HT-29 (cell line): ENCODE measurements at regions not wholly inside any gene's neighbourhood (a gene's known extent, or its start where the extent isn't known, plus 50 kb on each side); places are given as distances from the start of the nearest gene placed in this dataset.

ENCODE experiments used
- DNase-seq: peaks from one replicate; pipeline ENCODE4 v3.0.0-alpha.2; 2015; ENCODE audit warnings: low spot score

DNA sequence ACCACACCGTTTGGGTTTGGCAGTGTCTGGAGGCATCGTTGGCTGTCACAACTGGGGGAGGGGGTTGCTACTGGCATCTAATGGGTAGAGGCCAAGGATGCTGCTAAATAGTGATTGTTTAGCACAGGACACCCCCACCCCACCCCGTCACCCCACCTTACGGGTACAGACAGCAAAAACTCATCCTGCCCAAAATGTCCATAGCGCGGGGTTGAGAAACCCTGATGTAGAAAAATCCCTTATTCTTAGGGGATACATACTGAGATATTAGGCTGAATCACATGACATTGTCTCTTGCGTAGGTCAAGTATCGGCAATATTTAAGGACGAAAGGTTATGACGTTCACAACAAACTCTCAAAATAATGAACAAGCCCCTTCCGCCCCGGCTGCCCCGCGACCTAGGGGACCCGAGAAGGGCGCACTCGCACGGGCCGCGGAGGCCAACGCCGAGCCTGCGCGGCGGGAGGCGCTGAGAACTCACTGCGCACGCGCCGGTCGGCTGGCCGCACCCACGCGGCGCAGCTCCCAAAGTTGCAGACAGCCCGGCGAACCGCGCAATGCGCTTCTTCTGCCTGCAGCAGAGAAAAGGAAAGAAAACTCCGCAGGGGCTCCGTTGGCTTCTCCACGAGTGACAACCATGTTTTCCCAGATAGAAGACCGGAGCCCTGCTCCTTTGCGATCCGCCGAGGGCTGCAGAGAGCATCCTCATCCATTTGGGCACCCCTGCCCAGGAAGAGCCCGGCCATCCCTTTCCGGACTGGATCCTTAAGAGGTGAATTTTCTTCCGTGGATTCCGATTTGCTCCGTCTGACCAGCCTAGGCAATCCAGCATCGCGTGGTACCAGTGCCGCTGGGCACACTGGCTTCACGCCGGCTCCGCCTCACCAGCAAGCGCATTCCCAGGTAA is 136.8 kb upstream of the CCDC54 start:
- DNase-seq, result peak; percentile 62

DNA sequence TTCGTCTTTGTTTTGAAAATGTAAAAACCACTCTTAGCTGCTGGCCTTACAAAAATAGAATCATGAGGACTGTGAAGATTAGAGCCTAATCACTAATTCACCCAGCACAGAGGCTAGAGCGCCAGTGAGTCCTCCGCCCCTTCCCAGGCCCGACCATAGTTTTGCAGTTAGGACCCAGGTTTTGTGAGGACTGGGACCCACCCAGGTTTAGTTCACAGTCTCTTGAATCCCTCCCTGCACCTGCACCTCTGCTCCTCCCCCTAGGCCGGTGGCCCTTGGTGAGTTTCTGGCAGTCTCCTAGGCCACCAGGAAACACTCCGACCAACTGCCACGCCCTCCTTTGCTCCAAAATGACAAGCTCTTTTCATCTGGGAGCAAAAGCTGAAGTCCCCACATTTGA is 136.0 kb upstream of the CCDC54 start:
- peak; percentile 38 for DNase-seq

DNA sequence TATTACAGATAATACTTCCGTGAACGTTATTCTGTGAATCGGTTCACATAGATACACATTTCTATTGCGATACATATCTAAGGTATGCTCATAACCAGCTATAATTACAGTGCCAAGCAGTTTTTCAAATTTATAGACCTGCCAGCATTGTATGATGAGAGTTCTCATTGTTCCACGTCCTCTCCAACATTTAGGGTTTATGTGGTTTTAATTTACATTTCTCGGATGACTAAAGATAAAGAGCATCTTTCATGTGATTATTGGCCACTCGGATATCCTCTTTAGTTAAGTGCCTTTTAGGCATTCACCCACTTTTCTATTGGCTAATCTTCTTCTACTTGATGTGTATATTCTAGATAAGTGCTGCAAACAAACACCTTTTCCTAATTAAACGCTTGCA is 134.7 kb upstream of the CCDC54 start:
- no peak for DNase-seq

DNA sequence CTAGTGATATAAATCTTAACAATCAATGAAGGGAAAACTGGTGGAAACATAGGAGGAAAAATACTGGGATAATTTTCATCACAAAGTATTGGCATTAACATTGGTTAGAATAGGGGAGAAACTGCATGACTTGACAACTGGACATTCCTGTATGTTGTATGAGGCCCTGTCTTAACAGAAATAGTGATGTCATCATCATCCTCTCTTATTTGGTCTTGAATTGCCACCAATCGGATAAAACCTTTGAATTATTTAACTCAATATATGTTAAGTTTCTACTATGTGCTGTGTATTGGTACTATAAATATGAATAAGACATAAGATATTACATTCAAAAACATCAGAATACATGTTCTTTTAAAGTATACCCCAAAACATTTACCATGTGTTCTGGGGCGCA is 130.1 kb upstream of the CCDC54 start:
- DNase-seq, result no peak

DNA sequence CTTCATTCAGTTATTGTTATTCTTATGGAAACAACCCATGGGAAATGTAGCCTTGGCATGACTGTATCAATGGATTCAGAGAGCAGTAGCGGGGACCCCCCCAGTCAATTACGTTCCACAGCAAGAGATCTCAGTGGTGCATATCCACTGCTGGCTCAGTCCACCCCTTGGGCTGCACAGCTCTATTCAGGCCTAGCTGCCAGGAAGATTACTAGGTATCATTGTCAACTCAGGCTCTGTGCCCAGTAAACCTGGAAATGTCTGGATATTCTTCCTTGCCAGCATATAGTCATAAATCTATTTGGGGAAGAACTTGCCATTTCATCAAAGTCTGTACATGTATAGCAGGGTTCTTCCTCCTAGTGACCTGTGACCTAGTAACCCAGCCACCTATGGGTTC is 128.1 kb upstream of the CCDC54 start:
- no peak for DNase-seq

DNA sequence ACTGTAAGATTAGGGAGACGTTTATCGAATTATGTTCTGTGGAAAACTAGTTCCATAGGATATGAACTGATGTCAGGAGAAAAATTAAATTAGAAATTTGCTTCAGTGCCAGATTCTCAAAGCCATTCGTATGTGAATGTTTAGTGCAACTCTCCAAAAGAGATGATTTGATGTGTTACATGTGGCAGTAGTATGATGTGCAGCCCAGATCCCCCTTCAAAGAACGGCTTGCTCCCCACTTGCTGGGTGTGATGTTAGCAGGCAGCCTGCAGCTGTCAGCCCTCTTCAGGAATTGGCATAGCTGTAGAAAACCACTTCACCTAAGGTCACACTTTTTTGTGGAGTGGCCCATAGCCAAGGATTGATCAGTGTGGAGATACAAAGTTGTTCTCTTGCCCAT is 127.0 kb upstream of the CCDC54 start:
- DNase-seq, result no peak

DNA sequence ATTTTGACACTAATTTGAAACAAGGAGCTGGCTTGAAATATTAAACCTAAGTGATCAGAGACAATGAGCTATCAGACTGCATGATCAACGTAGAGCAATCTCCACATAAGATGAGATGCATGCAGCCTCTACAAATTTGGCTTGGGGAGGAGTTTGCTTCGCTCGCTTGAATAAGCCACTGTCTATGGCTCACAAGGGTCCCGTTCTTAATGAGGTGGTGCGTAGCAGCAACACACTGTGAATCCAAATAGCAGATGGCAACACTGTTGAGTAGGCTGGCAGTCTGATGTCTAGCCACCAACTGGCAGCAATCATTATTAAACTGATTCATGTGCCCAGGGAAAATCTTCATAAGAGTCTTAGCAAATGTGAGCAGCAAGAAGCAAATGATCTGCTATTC is 125.4 kb upstream of the CCDC54 start:
- DNase-seq, result no peak

DNA sequence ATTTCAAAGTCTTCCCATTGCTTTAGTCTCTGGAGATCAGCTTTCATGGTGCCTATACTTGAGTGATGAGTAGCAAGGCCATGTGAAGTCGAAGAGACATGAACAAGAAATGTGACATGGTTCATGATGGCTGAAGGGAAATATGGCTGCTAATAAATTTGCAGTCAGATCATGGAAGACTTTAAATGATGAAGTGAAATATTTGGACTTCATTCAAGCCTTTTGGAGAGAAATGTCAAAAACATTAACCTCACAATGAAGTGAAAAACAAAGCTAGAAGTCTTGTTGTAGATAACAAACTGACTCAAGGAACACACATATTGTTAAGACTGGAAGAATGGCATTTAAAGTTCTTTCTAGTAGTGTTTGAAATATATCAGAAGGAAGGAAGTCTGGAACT is 120.3 kb upstream of the CCDC54 start:
- DNase-seq, result no peak

DNA sequence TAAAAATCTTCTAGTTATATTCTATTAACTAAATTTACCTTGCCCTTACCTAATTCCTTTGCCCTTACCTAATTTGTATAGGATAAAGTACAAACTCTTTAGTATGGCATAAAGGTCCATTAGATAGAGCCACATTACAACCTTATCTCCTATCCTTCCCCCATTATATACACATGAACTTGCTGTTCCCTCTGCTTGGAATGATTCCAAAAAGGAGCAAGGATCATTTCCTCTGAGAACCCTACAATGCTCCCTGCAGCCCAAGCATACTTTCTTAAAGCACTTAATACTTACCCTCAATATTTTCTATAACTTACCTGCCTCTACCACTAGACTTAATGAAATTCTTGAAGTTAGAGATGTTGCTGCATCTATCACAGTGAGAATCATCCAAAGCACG is 118.9 kb upstream of the CCDC54 start:
- no peak for DNase-seq

DNA sequence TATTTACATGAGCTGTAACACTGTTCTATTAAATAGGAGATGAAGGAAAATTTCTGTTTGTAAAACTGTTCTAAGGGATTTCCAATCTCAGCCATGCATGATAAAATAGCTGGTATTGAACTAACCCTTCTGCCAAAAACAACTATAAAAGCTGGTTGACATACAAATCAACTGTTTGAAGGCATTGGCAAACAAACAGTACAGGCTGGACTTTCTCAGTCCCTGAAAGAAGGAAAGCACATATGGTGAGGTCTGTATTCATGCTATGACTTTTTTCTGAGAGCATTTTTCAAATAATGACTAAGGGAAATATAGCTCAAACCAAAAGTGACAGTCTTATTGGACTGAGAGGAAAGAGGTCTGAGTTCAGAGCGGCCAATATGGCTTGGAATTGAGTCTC is 117.0 kb upstream of the CCDC54 start:
- DNase-seq, result no peak

DNA sequence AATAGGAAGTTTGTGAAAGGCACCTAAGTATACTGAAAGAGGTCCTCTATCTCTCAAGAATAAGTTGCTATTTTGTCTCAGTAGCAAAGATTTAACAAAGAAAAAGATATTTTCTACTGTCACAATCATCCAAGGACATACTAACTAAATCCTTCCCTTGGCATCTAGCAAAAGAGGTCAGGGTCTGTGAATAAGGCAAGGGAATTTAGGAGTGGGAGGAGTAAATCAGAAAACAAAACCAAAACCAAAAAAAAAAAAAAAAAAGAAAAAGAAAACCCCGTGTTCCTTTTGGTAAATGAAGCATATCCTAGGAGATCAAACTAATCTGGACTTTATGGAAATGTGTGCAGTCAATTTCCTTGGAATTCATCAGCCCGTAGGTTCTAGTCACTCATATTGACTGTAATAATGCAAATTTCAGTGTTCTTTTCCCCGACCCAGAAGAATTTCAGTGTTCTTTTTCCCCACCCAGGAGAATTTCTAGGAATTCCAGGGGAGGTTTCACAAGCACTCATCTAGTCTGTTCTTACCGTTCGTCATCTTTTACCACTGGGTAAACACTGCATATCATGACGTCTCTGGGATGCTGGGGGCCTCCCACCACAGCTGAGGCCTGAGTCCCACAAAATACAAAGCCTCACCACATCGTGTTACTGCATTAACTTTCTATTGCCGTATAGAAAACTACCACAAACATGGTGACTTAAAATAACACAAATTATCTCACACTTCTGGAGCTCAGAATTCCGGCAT is 113.8 kb upstream of the CCDC54 start:
- DNase-seq, result no peak

DNA sequence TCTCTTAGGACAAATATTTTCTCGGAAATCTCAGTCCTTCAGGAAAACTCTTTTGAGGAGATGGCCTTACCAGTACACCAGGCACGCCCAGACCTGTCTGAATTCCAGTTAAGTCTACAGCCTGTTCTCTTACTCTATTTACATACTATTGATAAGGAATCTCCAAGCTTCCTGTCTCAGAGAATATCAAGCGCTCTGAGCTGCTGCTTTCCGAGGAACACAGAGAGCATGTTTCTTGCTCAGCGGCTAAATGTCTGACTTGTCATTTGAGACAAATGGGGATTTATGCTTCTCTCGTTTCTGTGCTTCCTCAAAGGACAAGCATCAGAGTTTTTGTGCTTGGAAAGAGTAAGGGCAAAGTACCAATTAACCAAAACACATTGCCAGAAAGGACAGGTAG is 112.4 kb upstream of the CCDC54 start:
- no peak for DNase-seq

DNA sequence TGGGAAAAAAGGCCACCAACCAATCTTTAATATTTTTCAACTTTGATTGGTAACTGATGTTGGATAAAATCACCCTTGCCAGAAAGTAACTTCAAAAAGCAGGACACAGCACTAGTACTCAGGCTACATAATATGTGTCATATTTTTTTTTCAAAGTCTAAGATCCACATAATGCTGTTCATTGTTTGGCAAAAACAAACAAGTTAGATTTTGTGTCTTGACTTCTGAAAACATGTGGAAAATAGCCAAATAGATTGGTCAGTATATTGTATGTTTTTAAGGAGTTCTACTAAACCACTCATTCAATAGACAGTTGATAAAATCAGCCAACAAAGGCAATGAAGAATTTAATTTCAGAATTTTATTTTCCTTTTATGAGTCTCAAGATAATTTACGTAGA is 111.7 kb upstream of the CCDC54 start:
- no peak for DNase-seq

DNA sequence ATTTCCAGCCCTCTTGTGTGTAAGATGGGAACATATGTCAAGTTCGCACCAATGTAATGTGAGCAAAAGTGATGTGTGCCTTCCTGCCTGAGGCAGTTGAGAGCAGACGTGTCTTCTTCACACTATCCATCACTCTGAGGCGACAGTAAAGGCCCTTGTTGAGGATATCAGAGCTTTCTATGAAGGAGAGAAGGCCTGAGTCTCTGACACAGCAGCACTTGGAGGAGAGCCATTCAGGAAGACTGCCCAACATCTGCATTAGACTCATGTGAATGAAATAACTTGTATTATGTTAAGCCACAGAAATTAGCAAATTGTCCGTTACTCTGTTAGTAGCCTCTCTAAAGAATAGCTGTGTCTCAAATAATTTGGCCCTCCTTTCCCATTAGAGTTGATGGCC is 108.8 kb upstream of the CCDC54 start:
- no peak for DNase-seq

DNA sequence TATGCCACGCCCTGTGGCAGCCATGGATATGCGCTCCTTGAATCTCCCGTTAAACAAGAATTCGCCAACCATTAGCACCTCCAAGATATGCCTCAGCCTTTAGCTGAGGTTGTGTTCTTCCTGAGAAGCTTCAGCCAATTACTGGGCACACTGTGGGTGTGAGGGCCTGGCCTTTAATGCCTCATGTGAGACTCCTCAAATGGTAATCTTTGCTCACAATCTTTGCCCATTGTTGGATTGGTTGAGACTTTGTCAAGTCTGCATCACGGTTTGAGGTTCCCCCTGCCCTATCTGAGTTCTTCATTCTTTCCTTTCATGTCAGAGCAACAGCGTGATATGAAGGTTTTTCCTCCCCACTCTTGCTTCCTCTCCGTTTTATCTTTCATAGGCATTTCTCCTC is 108.1 kb upstream of the CCDC54 start:
- no peak for DNase-seq

DNA sequence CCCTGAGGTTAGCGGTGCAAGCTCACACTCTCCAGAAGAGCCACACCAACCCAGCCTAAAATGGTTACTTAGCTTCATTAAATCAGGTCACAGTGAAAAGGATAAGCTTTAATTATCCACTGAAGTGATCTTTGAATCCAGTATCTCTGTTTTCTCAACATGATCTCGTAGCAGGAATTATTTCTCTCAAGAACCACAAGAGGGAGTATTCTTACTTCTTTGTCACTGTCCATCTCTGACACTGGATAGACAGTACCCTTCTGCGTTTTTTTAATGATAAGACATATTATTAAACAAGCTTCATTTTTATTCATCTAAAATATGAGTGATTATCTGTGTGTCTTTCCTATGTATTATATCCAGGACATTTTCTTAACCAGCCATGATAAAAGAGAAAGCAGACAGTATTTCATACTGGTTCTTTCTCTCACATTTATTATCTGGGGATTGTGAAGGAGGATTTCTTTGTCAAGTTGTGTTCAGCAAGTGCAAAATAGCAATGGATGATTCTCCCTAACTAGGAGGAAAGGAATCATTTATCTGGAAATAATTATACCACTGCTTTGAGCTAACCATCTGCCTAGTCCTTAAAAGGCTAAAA is 105.4 kb upstream of the CCDC54 start:
- DNase-seq, result peak; percentile 44

DNA sequence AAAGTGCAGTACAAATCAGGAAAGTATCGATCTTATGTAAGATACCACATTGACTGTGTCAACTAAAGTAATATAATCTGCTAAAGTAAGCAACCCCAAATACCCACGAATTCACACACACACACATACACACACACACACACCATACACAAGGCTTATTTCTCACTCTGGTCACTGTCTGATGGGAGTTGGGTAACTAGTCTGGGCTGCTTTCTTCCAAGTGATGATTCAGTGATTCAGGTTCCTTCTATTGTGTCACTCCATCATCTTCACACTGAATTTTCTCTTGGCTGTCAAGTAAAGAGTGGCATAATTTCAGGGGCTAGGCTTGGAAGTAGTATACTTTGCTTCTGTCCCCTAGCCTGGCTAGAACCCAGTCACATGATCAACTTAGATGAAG is 104.8 kb upstream of the CCDC54 start:
- DNase-seq, result no peak

DNA sequence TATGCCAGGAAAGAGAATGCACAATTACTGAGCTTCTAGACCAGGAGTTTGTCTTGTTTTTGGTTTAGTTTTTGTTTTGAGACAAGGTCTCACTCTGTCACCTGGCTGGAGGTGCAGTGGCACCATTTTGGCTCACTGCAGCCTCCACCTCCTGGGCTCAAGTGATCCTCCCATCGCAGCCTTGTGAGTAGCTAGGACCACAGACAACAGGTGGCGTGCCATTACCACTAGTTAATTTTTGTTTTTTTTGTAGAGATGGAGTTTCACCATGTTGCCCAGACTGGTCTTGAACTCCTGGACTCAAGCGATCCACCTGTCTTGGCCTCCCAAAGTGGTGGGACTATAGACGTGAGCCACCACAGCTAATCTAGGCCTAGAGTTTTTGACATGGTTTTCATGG is 104.4 kb upstream of the CCDC54 start:
- no peak for DNase-seq

DNA sequence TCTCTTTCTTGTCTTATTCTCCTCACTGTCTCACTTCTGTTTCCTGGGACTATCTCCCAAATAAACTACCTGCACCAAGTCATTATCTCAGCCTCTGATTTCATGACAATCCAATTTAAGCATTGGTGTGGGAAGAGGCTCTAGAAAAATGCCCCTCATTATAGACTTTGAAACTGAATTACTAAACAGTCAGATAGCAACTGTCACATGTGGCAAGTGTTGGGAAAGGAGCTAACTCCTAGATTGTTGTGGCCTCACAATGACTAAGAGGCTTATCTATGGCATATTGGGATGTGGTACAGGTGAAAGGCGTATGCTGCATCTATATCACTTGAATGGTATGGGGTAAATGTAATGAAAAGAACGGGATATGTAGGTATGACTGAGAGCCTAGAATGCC is 103.5 kb upstream of the CCDC54 start:
- no peak for DNase-seq

DNA sequence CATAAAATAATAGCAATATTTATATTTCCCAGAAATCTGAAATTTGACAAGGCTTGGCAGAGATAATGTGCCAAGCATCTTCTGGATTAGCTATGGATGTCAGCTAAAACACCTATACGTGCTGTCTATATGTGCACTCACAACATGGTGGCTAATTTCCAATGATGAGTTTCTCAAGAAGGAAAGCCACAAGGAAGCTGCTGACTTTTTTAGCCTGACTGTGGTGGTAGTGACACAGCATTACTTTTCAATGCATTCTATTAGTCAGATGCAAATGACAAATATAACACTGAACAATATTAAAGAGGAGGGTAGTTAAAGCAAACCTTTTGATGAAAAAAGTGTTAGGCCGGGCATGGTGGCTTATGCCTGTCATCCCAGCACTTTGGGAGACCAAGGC is 101.7 kb upstream of the CCDC54 start:
- no peak for DNase-seq

DNA sequence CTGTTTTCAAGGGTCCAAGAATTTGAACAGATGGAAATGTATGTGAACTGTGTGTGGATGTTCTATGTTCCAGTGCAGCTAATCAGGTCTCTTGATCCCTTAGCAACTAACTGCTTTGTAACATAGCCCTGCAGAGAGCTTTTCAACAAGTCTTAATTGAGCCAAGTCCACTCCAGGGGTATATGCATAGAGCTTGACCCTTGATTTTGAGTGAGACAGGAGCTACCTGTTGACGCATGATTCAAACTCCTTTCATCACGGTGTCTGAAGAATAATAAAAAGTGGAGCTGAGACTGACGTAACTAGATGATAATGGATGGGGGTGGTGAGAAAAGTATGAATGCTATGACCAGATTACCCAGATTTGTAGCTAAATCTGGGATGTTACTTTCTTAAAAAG is 93.3 kb upstream of the CCDC54 start:
- no peak for DNase-seq

DNA sequence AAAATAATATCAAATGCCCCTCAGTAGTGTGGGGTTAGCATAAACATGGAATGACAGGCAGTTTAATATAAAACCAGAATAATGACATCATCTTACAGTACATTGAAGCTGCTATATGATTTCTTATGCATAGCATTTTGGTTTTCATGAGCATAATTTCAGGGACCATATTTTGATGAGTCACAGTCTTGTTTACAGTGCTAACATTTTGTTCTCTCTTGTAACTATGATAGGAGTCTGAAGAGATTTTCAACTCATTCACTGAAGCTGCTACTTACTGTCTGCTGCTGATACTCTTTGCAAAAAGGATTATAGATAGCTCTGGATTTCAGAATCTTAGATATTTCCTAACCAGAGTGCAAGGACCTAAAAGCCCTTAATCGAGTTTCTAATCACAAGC is 92.6 kb upstream of the CCDC54 start:
- no peak for DNase-seq

DNA sequence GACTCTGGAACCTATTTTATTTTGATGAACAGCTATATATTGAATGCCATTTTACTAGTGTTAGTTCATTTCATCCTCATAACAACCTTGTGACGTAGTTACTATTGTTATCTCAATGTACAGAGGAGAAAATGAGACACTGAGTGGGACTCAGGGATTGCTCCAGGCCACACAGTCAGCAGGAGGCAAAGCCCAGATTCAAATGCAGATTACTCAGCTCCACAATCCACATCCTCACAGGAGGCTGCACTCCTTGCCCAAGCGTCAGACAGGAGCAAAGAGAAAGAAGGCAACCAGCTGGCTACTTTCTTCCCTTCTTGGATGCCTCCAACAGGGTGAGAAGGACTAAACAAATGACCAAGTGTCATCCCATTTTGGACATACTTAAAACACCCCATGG is 92.0 kb upstream of the CCDC54 start:
- DNase-seq, result no peak
